ENCODE measurements at regions not wholly inside any gene's neighbourhood (a gene's known extent, or its start where the extent isn't known, plus 50 kb on each side); places are given as distances from the start of the nearest gene placed in this dataset.

DNA sequence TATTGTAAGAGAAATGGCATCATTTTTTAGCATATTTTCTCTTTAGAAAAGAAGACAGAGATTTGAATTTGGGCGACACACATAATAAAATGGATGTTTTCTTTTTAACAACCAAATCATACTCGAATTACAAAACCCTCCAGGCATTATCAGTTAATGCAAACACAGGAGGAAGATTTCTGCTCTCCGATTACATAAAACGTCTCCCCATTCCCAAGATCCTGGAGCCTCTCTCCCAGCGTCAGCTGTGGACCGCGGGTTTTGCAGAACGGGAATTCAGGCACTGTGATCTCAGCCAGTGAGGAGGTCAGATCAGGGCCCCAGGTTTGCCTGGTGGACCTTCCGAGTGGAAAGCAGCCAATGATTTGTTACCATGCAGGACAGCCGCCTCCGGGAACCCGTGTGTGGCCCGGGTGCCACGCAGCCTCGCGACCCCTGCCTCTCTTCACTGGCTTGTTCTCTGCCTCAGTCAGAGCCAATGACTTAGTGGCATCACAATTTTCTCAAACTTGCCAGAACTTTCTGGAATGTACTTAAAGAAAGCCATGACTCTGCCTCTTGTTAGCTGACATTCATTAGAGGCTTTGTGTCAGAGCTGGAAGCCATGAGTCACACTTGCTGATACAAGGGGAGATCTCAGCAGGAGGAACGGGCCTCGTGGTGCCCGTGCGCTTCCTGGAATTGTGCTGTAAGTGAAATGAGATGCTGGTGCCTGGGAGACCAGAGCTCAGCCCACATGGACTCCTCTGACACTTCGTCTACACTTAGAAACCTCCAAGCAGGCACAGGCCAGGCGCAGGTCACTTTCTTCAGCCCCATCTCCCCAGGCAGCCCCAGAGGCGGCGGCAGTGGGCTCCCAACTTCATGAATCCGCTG is 246.1 kb downstream of the KLF6 start:
- TF ChIP-seq, protein P1, sequence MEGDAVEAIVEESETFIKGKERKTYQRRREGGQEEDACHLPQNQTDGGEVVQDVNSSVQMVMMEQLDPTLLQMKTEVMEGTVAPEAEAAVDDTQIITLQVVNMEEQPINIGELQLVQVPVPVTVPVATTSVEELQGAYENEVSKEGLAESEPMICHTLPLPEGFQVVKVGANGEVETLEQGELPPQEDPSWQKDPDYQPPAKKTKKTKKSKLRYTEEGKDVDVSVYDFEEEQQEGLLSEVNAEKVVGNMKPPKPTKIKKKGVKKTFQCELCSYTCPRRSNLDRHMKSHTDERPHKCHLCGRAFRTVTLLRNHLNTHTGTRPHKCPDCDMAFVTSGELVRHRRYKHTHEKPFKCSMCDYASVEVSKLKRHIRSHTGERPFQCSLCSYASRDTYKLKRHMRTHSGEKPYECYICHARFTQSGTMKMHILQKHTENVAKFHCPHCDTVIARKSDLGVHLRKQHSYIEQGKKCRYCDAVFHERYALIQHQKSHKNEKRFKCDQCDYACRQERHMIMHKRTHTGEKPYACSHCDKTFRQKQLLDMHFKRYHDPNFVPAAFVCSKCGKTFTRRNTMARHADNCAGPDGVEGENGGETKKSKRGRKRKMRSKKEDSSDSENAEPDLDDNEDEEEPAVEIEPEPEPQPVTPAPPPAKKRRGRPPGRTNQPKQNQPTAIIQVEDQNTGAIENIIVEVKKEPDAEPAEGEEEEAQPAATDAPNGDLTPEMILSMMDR (IDR thresholded peaks at IDR 0.05): no peak
- TF ChIP-seq POLR2A (IDR thresholded peaks at IDR 0.05): no peak
